H1 (cell line): ENCODE measurements at regions not wholly inside any gene's neighbourhood (a gene's known extent, or its start where the extent isn't known, plus 50 kb on each side); places are given as distances from the start of the nearest gene placed in this dataset.

Source experiments
- ATF3 ChIP-seq: IDR thresholded peaks from 2 replicates; pipeline ENCODE4 v1.6.1; 2011; ENCODE audit warnings: low read depth, mild to moderate bottlenecking, low read length; ENCODE audit not compliant: insufficient read depth
- CTCF ChIP-seq, 3 experiments: IDR thresholded peaks; 1 replicate in 2 of 3; 2 replicates in 1 of 3; pipeline versions ENCODE4 v1.5.1 to v1.6.1; 2011; ENCODE audit warnings: low read length in 3 of 3, mild to moderate bottlenecking in 3 of 3, inconsistent platforms in 2 of 3, low read depth in 1 of 3, moderate library complexity in 1 of 3; ENCODE audit not compliant: insufficient read depth in 1 of 3; ENCODE audit errors: control extremely low read depth in 1 of 3
- EZH2 ChIP-seq: fragments of 200-600 bp; sonication (generic); IDR thresholded peaks from 2 replicates; pipeline ENCODE4 v1.7.1; 2012; ENCODE audit warnings: low read depth, mild to moderate bottlenecking, moderate library complexity, low read length, inconsistent platforms; ENCODE audit not compliant: severe bottlenecking
- JUND ChIP-seq: IDR thresholded peaks from 2 replicates; pipeline ENCODE4 v1.6.1; 2011; ENCODE audit warnings: mild to moderate bottlenecking, improper control_type of control experiment, low read length
- RAD21 ChIP-seq, 2 experiments: IDR thresholded peaks in 1 of 2; conservative IDR thresholded peaks in 1 of 2; 2 replicates each; pipeline ENCODE4 v1.6.1; 2011; ENCODE audit warnings: low read depth in 2 of 2, low read length in 2 of 2, improper control_type of control experiment in 1 of 2, inconsistent platforms in 1 of 2, mild to moderate bottlenecking in 1 of 2, moderate library complexity in 1 of 2
- SP2 ChIP-seq: IDR thresholded peaks from 2 replicates; pipeline ENCODE4 v1.6.1; 2012; ENCODE audit warnings: mild to moderate bottlenecking, low read length, inconsistent platforms

- TF ChIP-seq SP2 (no peak), EZH2 (no peak), JUND (no peak), CTCF (IDR thresholded peaks at IDR 0.05; ENCODE audit: control extremely low read depth in 1 of 3, insufficient read depth in 1 of 3, low read depth in 1 of 3, low read length in 3 of 3) (no peak), ATF3 (no peak), RAD21 (IDR thresholded peaks at IDR 0.05 in 1 of 2, conservative IDR thresholded peaks at IDR 0.05 in 1 of 2; ENCODE audit: low read depth in 2 of 2, low read length in 2 of 2) (no peak)
Measured at GRCh38 chr22:48187356-48187755, 1424.9 kb downstream of the TBC1D22A start.
